Non-pigmented ciliary epithelial cell (primary cell): ENCODE measurements at regions not wholly inside any gene's neighbourhood (a gene's known extent, or its start where the extent isn't known, plus 50 kb on each side); places are given as distances from the start of the nearest gene placed in this dataset.
"Not testable (repeated sequence)": the region's sequence is repeated elsewhere in the genome, so short reads cannot be mapped to it uniquely, and the experiment has no call there.

Source experiments
- DNase-seq: peaks from one replicate; pipeline ENCODE4 v3.0.0-alpha.2; 2010; ENCODE audit warnings: low read depth

DNA sequence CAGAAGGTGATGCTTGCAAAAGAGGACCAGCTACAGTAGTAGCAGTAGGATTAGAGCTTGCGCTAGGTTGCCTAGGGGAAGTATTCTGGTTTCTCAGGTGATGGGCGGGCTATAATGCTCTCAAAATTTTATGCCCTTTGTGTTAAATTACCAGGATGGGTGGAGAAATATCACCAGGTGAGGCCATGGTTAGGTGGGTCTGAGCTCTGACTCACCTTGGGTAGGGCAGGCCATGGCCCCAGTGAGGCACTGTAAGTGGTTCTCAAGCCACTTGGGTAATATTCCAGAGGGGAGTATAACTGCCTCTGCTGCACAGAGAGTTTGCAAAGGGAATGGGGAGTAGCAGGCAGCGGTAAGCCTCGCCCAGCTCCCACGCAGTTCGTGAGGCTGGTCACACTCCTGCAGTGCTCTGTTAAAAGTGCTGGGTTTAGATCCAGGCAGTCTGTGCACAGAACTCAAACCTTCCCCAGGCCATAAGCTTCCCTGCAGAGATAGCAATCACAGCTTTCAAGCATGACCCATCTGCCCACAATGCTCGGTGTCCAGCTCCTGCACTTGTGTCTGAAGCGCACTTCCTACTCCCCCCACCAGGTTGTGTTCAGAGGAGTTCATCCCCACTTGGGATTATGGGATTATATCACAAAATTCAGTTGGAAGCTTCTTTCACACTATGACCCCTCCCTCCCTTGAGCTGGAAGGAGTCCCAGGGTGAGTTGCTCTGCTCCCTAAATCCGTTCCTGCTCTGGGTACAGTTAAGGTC is 575.0 kb downstream of the CHSY3 start:
- no peak for DNase-seq

DNA sequence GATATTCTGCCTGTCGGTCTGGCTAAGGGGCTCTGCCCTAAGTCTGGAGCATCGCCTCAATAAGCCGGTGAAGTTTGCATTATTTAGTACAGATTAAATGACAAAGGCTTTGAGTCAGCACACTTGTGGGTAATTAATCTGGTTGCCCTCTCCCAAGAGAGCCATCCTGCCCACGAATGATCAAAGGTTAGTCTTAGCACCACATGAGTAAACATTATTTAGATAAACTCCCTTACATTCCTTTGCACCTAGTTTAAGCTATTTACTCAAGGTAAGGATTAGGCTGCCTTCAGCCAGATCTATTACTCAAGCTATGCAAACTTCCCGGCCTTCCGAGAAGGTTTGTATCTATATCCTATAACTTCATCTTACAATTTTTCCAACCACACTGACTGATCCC is 572.1 kb downstream of the CHSY3 start:
- no peak for DNase-seq

DNA sequence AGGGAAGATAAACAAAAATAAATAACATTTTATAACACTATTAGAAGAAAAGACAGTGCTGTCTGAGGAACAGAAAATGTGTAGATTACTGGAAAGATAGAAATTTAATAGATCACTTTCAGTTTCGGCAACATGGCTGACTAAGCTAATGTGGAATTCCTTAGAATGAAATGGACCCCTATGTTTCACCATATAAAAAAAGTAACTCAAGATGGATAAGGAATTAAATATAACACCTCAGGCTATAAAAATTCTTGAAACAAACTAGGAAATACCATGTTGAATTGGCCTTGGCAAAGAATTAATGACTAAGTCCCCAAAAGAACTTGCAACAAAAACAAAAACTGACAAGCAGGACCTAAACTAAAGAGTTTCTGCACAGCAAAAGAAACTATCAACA is 558.3 kb downstream of the CHSY3 start:
- DNase-seq = no peak

GRCh38 chr5:130455175-130455574 is 550.9 kb downstream of the CHSY3 start:
- DNase-seq = no peak

GRCh38 chr5:130452744-130453143 is 548.5 kb downstream of the CHSY3 start:
- no peak for DNase-seq

GRCh38 chr5:130436430-130436829 is 532.2 kb downstream of the CHSY3 start:
- DNase-seq = no peak

GRCh38 chr5:130427222-130427955 is 523.1 kb downstream of the CHSY3 start:
- DNase-seq = no peak

GRCh38 chr5:130425424-130425823 is 521.2 kb downstream of the CHSY3 start:
- DNase-seq = no peak

- no peak for DNase-seq
Observed at GRCh38 chr5:130424341-130424740, 520.1 kb downstream of the CHSY3 start.

- no peak for DNase-seq
Observed at GRCh38 chr5:130402906-130403305, 498.6 kb downstream of the CHSY3 start.

GRCh38 chr5:130400091-130400490 is 495.8 kb downstream of the CHSY3 start:
- peak; percentile 43 for DNase-seq

- no peak for DNase-seq
Observed at GRCh38 chr5:130398825-130399224, 494.6 kb downstream of the CHSY3 start.

DNA sequence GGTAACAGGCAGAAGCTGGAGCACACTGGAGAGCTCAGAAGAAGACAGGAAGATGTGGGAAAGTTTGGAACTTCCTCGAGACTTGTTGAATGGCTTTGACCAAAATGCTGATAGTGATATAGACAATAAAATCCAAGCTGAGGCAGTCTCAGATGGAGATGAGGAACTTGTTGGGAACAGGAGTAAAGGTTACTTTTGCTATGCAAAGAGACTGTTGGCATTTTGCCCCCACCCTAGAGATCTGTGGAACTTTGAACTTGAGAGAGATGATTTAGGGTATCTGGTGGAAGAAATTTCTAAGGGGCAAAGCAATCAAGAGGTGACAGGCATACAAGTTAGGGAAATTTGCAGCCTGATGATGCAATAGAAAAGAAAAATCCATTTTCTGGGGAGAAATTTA is 493.5 kb downstream of the CHSY3 start:
- DNase-seq = not testable (repeated sequence)

DNA sequence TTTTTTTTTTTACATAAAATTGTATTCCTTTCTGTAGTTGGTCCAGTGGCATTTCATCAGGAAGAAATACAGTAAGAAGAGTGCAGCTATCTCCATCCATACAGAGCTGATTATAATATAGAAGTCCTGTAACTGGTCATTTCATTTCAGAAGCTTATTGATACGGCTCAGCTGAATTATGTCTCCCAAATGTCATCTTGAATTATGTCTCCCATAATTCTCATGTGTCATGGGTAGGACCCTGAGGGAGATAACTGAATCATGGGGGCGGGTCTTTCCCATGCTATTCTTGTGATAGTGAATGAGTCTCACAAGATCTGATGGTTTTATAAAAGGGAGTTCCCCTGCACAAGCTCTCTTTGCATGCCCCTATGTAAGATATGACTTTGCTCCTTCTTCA is 492.9 kb downstream of the CHSY3 start:
- DNase-seq = no peak

- not testable (repeated sequence) for DNase-seq
Observed at GRCh38 chr5:130391727-130392264, 487.5 kb downstream of the CHSY3 start.

DNA sequence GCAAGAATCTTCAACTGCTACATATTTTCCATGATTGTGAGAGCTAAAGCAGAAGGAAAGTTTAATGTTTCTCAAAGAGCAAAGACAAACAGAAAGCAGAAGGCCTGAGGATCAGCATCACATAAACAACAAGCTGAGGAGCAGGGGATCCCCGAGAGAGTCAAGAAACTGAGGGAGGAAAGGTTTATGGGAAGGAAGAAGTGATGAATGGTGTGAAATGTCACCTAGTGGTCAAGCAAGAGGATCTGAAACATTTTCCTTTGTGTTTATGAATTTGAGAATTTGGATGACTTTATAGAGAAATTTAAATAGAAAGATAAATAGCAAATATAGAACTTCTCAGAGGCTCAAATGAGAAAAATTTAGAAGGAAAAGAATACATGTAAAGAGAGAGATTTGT is 481.9 kb downstream of the CHSY3 start:
- DNase-seq = no peak

DNA sequence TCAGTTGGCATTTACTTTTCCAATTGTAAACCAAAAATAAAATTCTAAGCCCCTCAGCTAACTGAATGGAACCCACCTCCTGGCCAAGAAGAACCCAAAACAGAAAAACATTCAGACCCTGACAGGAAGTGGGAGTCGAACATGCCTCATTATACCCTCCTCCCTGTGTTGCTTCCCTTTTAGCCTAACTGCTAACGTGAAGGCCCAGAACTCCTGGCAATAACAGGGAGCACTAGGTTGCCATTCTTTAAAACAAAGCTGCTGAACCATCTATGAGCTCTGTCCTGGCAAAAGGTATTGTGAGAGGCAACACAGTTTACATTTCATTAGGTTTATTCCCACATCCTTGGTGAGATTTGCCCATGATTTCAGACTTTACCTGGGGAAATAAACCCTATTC is 481.4 kb downstream of the CHSY3 start:
- no peak for DNase-seq

DNA sequence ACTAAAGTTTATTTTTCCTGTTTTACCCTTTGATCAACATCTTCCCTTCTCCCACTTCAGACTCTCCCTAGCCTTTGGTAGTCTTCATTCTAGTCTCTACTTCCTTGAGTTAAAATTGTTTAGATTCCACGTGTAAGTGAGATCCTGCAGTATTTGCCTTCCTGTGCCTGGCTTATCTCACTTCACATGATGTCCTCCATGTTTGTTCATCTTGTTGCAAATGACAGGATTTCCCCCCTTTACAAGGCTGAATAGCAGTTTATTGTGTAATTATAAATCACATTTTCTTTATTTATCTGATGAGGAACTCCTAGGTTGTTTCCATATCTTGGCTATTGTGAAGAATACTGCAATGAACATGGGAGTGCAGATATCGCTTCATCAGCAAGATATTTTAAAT is 461.7 kb downstream of the CHSY3 start:
- no peak for DNase-seq

DNA sequence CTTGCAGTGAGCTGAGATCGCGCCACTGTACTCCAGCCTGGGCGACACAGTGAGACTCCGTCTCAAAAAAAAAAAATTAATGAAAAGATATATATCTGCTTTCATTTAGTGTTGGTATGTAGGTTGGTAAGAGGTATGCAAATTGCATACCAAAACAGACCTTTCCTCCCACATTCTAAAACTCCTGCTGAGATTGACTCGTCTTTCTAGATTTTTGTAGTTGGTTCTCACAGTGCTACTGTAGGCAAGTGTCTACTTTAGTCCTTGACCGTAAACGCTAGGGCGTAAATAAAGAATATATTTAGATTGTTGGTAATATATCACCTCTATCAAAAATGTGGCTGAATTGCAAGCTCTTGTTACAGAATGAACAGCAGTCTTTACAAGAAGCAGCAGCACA is 445.9 kb downstream of the CHSY3 start:
- no peak for DNase-seq

DNA sequence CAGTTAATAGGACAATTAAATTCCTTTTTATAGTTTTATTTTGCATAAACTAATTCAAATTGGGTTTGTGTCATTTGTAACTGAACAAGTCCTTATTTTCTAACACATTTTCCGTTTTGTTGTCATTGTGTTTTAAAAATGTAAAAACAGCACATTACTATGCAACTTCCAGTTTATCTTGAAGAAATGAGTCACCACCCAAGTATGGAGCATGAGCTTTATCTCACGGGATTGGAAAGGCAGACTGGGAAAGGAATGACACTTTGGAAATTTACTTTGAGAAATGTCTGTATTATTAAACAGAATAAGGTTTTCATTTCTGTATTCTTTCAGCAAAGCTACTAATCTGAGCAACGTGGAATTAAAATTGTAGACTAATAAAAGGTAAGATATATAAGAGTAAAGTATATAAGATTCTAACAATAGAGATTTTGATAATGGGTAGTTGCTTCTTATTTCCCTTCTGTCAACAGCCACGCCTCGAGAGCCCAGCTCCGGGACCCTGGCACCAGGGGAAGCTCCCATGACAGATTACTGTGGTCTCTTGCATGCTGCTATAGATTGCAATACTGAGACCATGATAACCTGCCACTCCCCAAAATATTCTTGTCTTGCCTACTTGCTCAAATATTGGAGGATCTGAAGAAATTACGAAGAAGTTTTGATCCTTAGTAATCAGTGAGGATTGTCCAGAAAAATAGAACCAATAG is 433.1 kb downstream of the CHSY3 start:
- peak; percentile 34 for DNase-seq

- no peak for DNase-seq
Observed at GRCh38 chr5:130335117-130335516, 430.9 kb downstream of the CHSY3 start.

GRCh38 chr5:130333089-130333488 is 428.8 kb downstream of the CHSY3 start:
- peak; percentile 53 for DNase-seq

- no peak for DNase-seq
Observed at GRCh38 chr5:130331332-130331731, 427.1 kb downstream of the CHSY3 start.
